Neutrophil (primary cell): ENCODE measurements at regions not wholly inside any gene's neighbourhood (a gene's known extent, or its start where the extent isn't known, plus 50 kb on each side); places are given as distances from the start of the nearest gene placed in this dataset.

Experiments
- H3K27ac ChIP-seq: fragments of 200-600 bp; sonication (generic); 2 replicates; pipeline ENCODE4 v1.5.1; 2016; ENCODE audit warnings: mild to moderate bottlenecking, moderate library complexity
- H3K27me3 ChIP-seq: fragments of 200-600 bp; sonication (generic); 2 replicates; pipeline ENCODE4 v1.6.0; 2016; ENCODE audit warnings: mild to moderate bottlenecking
- H3K36me3 ChIP-seq: fragments of 200-600 bp; sonication (generic); 2 replicates; pipeline ENCODE4 v1.5.1; 2017
- H3K4me1 ChIP-seq, 2 experiments: fragments of 200-600 bp in 1 of 2; sonication (generic) in 1 of 2; 1 replicate in 1 of 2; 2 replicates in 1 of 2; pipeline versions ENCODE4 v1.5.1 to v1.6.1; 2013 to 2016; ENCODE audit warnings: low read depth in 1 of 2, low read length in 1 of 2, mild to moderate bottlenecking in 1 of 2, moderate library complexity in 1 of 2; ENCODE audit not compliant: control insufficient read depth in 1 of 2, insufficient read depth in 1 of 2
- H3K4me3 ChIP-seq, 2 experiments: fragments of 200-600 bp in 1 of 2; sonication (generic) in 1 of 2; 1 replicate in 1 of 2; 2 replicates in 1 of 2; pipeline ENCODE4 v1.5.1; 2013 to 2016; ENCODE audit warnings: low read depth in 1 of 2, low read length in 1 of 2, mild to moderate bottlenecking in 1 of 2, moderate library complexity in 1 of 2
- H3K9me3 ChIP-seq: fragments of 200-600 bp; sonication (generic); 2 replicates; pipeline ENCODE4 v1.5.1; 2016
- CTCF ChIP-seq: fragments of 200-600 bp; sonication (generic); IDR thresholded peaks from 2 replicates; pipeline ENCODE4 v1.5.1; 2016; ENCODE audit warnings: antibody characterized with exemption

- Histone ChIP-seq H3K36me3 (no peaks in the 10 kb centered on the region), H3K4me1 (no peaks in the 10 kb centered on the region), H3K9me3 (no peaks in the 10 kb centered on the region), H3K4me3 (no peak overlapping the region), H3K27me3 (no peaks in the 10 kb centered on the region), H3K27ac (no peak overlapping the region)
- no peak for TF ChIP-seq CTCF
Measured at GRCh38 chr10:83218205-83218604, 921.1 kb upstream of the GHITM start.

- Histone ChIP-seq H3K4me3 (no peak overlapping the region), H3K9me3 (no peaks in the 10 kb centered on the region), H3K27ac (no peak overlapping the region), H3K4me1 (no peaks in the 10 kb centered on the region), H3K27me3 (no peaks in the 10 kb centered on the region), H3K36me3 (no peaks in the 10 kb centered on the region)
- no peak for TF ChIP-seq CTCF
Measured at GRCh38 chr10:83222300-83222699, 917.0 kb upstream of the GHITM start.

GRCh38 chr10:83222832-83223742 lies 916.2 kb upstream of the GHITM start:
- H3K36me3 ChIP-seq, result no peaks in the 10 kb centered on the region
- no peaks in the 10 kb centered on the region for H3K4me1 ChIP-seq
- no peak overlapping the region for H3K27ac ChIP-seq
- no peak overlapping the region for H3K4me3 ChIP-seq
- H3K27me3 ChIP-seq, result no peaks in the 10 kb centered on the region
- H3K9me3 ChIP-seq, result no peaks in the 10 kb centered on the region
- TF ChIP-seq CTCF, result no peak

GRCh38 chr10:83225781-83226180 lies 913.5 kb upstream of the GHITM start:
- H3K27ac ChIP-seq, result no peak overlapping the region
- no peak overlapping the region for H3K4me3 ChIP-seq
- H3K9me3 ChIP-seq, result no peaks in the 10 kb centered on the region
- no peaks in the 10 kb centered on the region for H3K36me3 ChIP-seq
- H3K27me3 ChIP-seq, result no peaks in the 10 kb centered on the region
- H3K4me1 ChIP-seq, result no peaks in the 10 kb centered on the region
- no peak for TF ChIP-seq CTCF

- H3K27me3 ChIP-seq, result no peaks in the 10 kb centered on the region
- H3K27ac ChIP-seq, result no peak overlapping the region
- no peaks in the 10 kb centered on the region for H3K36me3 ChIP-seq
- no peak for TF ChIP-seq CTCF
- no peak overlapping the region for H3K4me3 ChIP-seq
- H3K9me3 ChIP-seq, result no peaks in the 10 kb centered on the region
- no peaks in the 10 kb centered on the region for H3K4me1 ChIP-seq
Measured at GRCh38 chr10:83229991-83230390, 909.3 kb upstream of the GHITM start.
